ENCODE measurements at regions not wholly inside any gene's neighbourhood (a gene's known extent, or its start where the extent isn't known, plus 50 kb on each side); places are given as distances from the start of the nearest gene placed in this dataset.

GRCh38 chr2:151106805-151107506 is 154.7 kb downstream of the RBM43 start:
- TF ChIP-seq POLR2A (IDR thresholded peaks at IDR 0.05; ENCODE audit: extremely low read depth, insufficient read length) (no peak), CTCF (IDR thresholded peaks at IDR 0.05; ENCODE audit: low read depth, low read length) (no peak), MAX (IDR thresholded peaks at IDR 0.05; ENCODE audit: low read depth, low read length) (no peak)

Data from NB4 (cell line).